ENCODE measurements at regions not wholly inside any gene's neighbourhood (a gene's known extent, or its start where the extent isn't known, plus 50 kb on each side); places are given as distances from the start of the nearest gene placed in this dataset.

GRCh38 chr2:869894-870293 is 80.8 kb upstream of the SNTG2 start:
- TF ChIP-seq POLR2A (IDR thresholded peaks at IDR 0.05), result no peak
- TF ChIP-seq, protein P1, sequence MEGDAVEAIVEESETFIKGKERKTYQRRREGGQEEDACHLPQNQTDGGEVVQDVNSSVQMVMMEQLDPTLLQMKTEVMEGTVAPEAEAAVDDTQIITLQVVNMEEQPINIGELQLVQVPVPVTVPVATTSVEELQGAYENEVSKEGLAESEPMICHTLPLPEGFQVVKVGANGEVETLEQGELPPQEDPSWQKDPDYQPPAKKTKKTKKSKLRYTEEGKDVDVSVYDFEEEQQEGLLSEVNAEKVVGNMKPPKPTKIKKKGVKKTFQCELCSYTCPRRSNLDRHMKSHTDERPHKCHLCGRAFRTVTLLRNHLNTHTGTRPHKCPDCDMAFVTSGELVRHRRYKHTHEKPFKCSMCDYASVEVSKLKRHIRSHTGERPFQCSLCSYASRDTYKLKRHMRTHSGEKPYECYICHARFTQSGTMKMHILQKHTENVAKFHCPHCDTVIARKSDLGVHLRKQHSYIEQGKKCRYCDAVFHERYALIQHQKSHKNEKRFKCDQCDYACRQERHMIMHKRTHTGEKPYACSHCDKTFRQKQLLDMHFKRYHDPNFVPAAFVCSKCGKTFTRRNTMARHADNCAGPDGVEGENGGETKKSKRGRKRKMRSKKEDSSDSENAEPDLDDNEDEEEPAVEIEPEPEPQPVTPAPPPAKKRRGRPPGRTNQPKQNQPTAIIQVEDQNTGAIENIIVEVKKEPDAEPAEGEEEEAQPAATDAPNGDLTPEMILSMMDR (IDR thresholded peaks at IDR 0.05), result no peak
